IPS-18a (cell line): ENCODE measurements at regions not wholly inside any gene's neighbourhood (a gene's known extent, or its start where the extent isn't known, plus 50 kb on each side); places are given as distances from the start of the nearest gene placed in this dataset.
A peak's percentile ranks its signal among the peaks of the same experiment; 100 is the strongest.

Experiments
- H3K27ac ChIP-seq: one replicate; pipeline ENCODE4 v1.5.1; 2013; ENCODE audit warnings: low read length
- H3K27me3 ChIP-seq: one replicate; pipeline ENCODE4 v1.6.1; 2013; ENCODE audit warnings: mild to moderate bottlenecking, low read length; ENCODE audit not compliant: control insufficient read depth, insufficient read depth
- H3K36me3 ChIP-seq: one replicate; pipeline ENCODE4 v1.6.1; 2013; ENCODE audit warnings: low read depth, low read length; ENCODE audit not compliant: control insufficient read depth
- H3K4me1 ChIP-seq: one replicate; pipeline ENCODE4 v1.6.1; 2013; ENCODE audit warnings: low read depth, low read length; ENCODE audit not compliant: control insufficient read depth
- H3K4me3 ChIP-seq: one replicate; pipeline ENCODE4 v1.5.1; 2013; ENCODE audit warnings: low read length
- H3K9ac ChIP-seq: one replicate; pipeline ENCODE4 v1.6.1; 2013; ENCODE audit warnings: mild to moderate bottlenecking, low read length, moderate library complexity
- H3K9me3 ChIP-seq: one replicate; pipeline ENCODE4 v1.6.1; 2013; ENCODE audit warnings: low read depth, low read length; ENCODE audit not compliant: control insufficient read depth

DNA sequence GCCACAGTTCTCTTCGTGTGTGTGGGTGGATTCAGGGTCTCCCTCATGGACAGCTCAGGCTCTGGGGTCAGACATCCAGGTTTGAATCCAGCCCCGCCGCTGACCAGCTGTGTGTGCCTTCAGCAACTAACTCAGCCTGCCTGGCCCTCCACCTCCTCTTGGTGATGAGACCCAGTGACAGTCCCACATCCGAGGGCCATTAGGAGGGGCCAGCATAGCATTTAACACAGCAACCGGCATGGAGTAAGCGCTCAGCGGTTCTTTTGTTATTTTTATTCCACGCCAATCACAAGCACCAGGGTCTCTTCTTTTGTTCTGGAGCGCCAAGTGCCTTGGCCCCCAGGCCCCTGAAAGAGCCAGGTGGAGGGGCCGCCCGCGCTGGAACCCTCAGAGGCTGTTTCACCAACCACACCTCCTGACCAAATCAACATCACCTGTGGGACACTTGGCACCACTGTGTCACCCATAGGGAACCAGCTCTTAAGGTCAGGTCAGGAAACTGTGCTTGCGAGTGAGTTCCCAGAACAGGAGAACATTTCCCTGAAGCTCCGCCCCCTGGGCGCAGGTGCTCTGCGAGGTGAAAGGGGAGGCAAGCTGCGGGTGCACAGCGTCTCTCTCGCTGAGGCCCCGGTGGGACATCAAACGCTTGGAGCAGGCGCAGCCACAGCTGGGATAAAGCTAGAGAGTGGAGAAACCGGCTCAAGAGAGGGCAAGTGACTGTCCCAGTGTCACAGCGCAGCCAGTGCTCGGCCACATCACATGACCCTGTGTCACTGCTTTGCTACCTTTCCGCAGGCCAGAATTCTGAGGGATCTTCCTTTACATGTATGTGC lies 311.3 kb downstream of the UACA start:
- no peaks in the 10 kb centered on the region for H3K36me3 ChIP-seq
- peaks cover 6% of the 10 kb centered on the region for H3K4me1 ChIP-seq
- no peaks in the 10 kb centered on the region for H3K9me3 ChIP-seq
- peaks cover 12% of the 10 kb centered on the region for H3K27me3 ChIP-seq
- peak overlapping the region; percentile 30 for H3K4me3 ChIP-seq
- no peak overlapping the region for H3K27ac ChIP-seq
- H3K9ac ChIP-seq: no peak overlapping the region

DNA sequence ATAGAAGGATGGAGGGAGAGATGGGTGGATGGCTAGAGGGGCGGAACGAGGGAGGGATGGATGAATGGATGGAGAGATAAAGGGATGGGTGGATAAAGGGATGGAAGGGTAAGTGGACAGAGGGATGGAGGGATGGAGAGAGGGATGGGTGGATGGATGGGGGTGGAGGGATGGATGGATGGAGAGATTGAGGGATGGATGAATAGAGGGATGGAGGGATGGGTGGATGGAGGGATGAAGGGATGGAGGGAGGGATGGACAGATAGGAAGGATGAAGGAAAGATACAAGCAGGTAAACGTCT lies 313.3 kb downstream of the UACA start:
- H3K9me3 ChIP-seq: no peaks in the 10 kb centered on the region
- H3K36me3 ChIP-seq: no peaks in the 10 kb centered on the region
- no peak overlapping the region for H3K27ac ChIP-seq
- peaks cover 12% of the 10 kb centered on the region for H3K27me3 ChIP-seq
- H3K4me3 ChIP-seq: no peak overlapping the region
- H3K9ac ChIP-seq: no peak overlapping the region
- H3K4me1 ChIP-seq: peaks cover 6% of the 10 kb centered on the region

DNA sequence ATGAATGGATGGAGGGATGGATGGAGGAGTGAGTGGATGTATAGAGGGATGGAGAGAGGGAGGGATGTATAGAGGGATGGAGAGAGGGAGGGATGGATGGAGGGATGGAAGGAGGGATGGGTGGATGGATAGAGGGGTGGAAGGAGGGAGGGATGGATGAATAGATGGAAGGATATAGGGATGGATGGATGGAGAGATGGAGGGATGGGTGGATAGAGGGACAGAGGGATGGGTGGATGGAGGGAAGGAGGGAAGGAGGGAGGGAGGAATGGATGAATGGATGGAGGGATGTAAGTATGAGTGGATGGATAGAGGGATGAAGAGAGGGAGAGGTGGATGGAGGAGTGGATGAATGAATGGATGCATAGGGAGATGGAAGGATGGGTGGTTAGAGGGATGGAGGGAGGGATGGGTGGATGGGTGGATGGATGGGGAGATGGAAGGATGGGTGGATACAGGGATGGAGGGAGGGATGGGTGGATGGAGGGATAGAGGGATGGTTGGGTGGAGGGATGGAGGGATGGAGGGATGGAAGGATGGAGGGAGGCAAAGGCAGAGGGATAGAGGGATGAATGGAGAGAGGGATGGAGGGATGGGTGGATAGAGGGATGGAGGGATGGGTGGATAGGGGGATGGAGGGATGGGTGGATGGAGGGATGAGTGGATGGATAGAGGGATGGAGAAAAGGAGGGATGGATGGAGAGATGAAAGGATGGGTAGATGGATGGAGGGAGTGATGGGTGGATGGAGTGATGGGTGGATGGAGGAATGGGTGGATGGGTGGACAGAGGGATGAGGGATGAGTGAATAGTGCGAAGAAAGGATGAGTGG lies 313.8 kb downstream of the UACA start:
- peaks cover 6% of the 10 kb centered on the region for H3K4me1 ChIP-seq
- no peak overlapping the region for H3K9ac ChIP-seq
- no peaks in the 10 kb centered on the region for H3K36me3 ChIP-seq
- no peak overlapping the region for H3K27ac ChIP-seq
- no peaks in the 10 kb centered on the region for H3K9me3 ChIP-seq
- no peak overlapping the region for H3K4me3 ChIP-seq
- peaks cover 12% of the 10 kb centered on the region for H3K27me3 ChIP-seq

DNA sequence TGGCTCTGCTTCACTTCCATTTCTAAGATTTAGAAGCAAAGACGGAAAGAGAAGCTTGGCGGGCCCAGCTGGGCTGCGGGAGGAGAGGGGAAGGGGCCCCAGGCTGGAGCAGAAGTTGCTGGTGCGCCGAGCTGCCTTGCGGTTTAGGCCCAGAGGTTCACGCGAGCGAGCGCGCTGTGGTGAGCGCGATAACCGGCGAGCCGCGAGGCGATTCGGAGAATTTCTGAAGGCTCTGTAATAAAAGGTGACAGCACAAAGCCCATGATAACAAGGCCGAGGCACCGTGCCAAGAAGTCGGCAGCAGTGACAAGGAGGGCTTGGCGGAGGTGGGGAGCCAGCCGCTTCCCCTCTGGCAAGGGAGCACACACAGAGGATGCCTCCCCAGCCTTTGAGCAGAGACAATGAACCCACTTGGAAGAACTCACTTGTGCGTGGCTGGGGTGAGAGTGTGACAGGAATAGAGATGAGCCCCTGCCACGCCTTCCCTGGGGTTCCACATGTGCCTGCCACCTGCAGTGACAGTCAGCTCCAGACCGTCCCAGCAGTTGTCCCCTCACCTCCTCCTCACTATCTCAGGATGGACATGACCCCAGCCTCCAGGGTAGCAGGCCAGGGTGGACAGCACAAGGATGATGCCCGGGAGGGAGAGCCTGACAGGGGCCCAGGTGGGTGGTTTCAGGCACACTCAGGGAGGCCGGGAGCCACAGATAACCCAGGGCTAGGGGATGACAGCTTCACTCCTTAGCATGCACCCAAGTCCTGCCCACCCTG lies 315.2 kb downstream of the UACA start:
- peaks cover 14% of the 10 kb centered on the region for H3K4me1 ChIP-seq
- H3K27me3 ChIP-seq: peaks cover 12% of the 10 kb centered on the region
- H3K27ac ChIP-seq: no peak overlapping the region
- H3K4me3 ChIP-seq: no peak overlapping the region
- no peak overlapping the region for H3K9ac ChIP-seq
- H3K9me3 ChIP-seq: no peaks in the 10 kb centered on the region
- H3K36me3 ChIP-seq: no peaks in the 10 kb centered on the region

DNA sequence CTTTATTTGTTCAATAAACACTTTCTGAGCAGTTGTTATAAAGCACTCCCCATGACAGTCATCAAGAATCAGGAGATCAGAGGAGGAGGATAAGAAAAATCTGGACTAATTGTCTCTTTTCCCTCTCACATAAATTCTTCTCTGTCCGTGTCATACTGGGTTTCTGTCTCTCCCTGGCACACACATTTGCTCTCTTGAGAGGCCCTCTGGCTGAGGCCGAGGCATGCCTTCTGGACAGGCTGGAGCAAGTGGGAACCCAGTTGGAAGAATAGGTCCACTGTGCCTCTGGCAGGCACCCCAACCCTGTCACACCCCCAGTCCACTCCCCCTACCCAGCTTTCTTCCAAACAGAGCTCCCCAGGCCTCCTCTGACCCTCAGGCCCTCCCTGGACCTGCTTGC lies 315.8 kb downstream of the UACA start:
- no peak overlapping the region for H3K4me3 ChIP-seq
- no peak overlapping the region for H3K27ac ChIP-seq
- no peaks in the 10 kb centered on the region for H3K36me3 ChIP-seq
- no peaks in the 10 kb centered on the region for H3K9me3 ChIP-seq
- H3K4me1 ChIP-seq: peaks cover 14% of the 10 kb centered on the region
- H3K9ac ChIP-seq: no peak overlapping the region
- H3K27me3 ChIP-seq: peaks cover 12% of the 10 kb centered on the region

DNA sequence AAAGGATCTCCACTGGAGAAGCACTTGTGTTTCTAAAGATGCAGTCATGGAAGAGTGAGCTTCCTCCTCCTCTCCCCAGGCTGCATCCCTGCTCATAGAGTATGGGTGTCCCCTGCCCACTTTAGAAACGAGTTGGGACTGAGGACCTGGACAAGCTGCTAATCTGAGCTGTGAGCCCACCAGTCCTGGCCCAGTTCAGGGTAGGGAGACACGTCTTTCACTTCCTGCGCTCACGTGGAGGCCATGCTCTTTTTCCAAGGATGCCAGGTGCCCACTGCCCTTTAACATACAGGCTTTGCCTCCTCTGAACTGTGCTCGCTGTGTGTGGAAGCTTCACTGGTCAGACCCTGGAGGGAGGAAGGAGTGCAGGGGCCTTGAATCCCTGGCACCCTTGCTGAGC lies 316.3 kb downstream of the UACA start:
- Histone ChIP-seq H3K9ac (no peak overlapping the region), H3K27me3 (peaks cover 12% of the 10 kb centered on the region), H3K9me3 (no peaks in the 10 kb centered on the region), H3K36me3 (no peaks in the 10 kb centered on the region), H3K4me1 (peaks cover 14% of the 10 kb centered on the region), H3K27ac (no peak overlapping the region), H3K4me3 (no peak overlapping the region)

DNA sequence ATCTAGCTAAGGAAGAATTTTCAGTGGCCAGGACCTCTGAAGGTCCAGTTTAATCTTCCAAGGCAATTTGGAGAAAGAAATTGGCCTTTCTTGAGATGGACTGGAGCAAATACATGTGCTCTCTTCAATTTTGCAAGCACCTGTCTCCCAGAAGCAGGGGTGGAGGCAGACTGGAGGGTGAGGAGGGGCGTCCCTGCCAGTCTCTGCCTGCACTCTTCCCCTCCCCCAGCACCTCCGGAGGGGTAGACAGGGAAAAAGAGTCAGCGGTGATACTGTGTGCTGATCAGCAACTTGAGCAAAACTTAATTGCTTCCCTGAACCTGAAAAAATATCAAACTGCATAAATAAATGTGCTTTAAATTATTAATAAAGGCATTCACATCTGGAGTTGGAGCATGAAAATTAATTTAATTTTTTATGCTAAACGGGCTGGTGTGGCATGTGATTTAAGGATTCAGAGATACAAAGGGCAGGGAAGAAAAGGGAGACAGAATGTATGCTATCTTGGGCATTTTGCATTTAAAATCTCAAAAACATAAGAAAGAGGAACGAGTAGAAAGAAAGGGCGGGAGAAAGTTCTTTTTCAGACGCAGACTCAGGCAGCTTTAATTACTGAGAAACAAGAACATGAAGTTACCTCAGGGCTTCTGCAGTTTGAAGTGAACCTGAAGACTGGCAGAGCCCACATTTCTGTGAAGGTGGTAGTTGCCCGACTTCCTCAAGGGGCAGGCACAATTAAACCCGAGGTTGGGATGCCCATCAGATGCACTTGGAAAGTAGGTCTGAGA lies 319.7 kb downstream of the UACA start:
- peaks cover 7% of the 10 kb centered on the region for H3K4me1 ChIP-seq
- H3K4me3 ChIP-seq: no peak overlapping the region
- H3K27me3 ChIP-seq: no peaks in the 10 kb centered on the region
- H3K36me3 ChIP-seq: no peaks in the 10 kb centered on the region
- no peak overlapping the region for H3K27ac ChIP-seq
- H3K9me3 ChIP-seq: no peaks in the 10 kb centered on the region
- no peak overlapping the region for H3K9ac ChIP-seq

DNA sequence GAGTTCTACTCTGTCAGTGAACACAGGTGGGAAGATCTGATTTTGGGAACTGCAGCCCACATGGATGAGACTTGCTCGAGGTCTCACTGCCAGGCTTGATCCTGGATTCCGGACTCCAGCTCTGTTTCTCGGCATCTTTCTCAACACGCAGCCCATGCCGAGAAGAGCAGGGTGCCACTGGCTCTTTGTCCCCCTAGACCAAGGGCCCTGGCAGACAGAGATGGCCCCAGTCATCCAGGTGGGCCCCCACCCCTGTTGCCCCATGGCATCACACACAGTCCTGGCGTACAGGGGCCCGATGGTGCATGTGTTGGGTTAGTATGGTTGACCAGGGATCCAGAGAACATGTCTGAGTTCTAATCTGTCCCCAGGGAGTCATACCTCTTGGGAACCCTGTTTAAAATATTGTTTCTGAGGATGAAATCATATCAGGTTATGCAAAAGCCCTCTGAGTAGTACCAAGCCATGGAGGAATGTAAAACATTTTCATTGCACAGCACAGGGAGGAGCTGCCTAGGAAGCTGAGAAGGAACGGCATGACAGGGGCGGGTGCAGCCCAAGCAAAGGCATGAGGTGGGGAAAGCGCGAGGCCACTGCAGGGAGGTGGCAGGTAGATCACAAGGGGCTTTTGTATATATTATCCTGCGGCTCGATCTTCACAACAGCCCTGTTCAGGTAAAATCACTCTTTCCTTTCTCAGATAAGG lies 320.6 kb downstream of the UACA start:
- H3K27me3 ChIP-seq: no peaks in the 10 kb centered on the region
- no peaks in the 10 kb centered on the region for H3K36me3 ChIP-seq
- no peaks in the 10 kb centered on the region for H3K9me3 ChIP-seq
- H3K27ac ChIP-seq: no peak overlapping the region
- H3K9ac ChIP-seq: no peak overlapping the region
- H3K4me1 ChIP-seq: peaks cover 10% of the 10 kb centered on the region
- no peak overlapping the region for H3K4me3 ChIP-seq

DNA sequence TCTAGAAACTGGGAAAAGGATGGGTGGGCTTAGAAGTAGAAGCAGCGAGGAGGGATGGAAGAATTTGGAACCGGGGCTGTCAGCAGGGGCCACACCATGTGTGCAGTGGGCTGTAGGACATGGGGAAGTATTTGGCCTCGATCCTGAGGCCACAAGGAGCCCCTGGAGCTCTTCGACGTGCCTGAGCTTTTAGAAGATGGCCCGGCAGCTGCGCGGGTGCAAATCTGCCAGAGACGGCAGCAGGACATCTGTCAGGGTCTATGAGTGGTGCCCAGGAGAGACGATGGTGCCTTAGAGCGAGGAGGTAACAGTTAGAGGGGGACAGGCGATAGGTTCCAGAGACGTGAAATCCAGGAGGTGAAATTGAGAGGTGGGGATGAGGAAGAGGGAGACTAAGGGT lies 321.1 kb downstream of the UACA start:
- Histone ChIP-seq H3K9ac (no peak overlapping the region), H3K4me1 (peaks cover 11% of the 10 kb centered on the region), H3K4me3 (no peak overlapping the region), H3K27me3 (no peaks in the 10 kb centered on the region), H3K27ac (no peak overlapping the region), H3K36me3 (no peaks in the 10 kb centered on the region), H3K9me3 (no peaks in the 10 kb centered on the region)

DNA sequence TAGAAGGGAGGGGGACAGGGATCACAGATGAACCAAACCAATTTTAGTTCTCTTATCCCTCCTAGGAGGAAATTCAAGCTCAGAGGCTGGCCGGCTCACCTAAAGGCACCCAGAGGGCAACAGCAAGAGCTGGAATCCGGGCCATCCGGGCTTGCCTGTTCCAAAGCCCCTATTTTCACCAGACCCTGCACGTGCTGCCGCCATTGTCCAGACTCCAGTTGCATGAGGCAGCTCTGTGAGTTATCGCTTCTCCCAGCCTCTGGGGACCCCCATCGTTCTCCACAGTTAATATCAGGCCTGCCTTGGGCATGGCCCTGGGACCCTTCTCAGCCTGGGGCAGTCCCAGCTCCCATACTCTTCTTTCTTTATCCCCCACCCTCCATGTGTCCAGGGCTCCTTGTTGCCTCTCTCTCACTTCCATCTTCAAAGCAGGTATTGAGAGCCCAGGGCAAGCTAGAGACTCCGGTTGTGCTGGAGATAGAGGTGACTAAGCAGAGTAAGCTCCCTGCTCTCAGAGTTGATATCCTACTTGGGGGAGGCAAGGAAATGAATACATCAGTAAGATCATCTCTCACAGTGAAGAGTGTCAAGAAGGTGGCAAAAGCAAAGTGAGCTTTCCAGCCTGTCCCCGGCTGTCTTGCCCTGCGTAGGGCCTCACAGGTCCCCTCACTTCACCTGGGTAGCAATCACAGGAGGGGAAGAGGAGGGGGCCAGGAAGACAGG lies 322.8 kb downstream of the UACA start:
- H3K9ac ChIP-seq: no peak overlapping the region
- no peaks in the 10 kb centered on the region for H3K36me3 ChIP-seq
- no peaks in the 10 kb centered on the region for H3K9me3 ChIP-seq
- H3K27ac ChIP-seq: no peak overlapping the region
- H3K4me1 ChIP-seq: peaks cover 11% of the 10 kb centered on the region
- no peak overlapping the region for H3K4me3 ChIP-seq
- no peaks in the 10 kb centered on the region for H3K27me3 ChIP-seq
